Memory B cell (primary cell): ENCODE measurements at regions not wholly inside any gene's neighbourhood (a gene's known extent, or its start where the extent isn't known, plus 50 kb on each side); places are given as distances from the start of the nearest gene placed in this dataset.

Experiments
- ATAC-seq: fragments of 150-1000 bp; cut with Tn5 transposase; 2 replicates; pipeline ENCODE4 v1.10.0; 2021; ENCODE audit warnings: low read depth, mild to moderate bottlenecking, moderate library complexity
- DNase-seq, 2 donors: peaks; one replicate each; pipeline ENCODE4 v3.0.0; 2022; ENCODE audit warnings: low spot score in 2 of 2
- H3K27ac Mint-ChIP-seq: one replicate; pipeline ENCODE4 v1.8.0; 2022; ENCODE audit warnings: mild to moderate bottlenecking, moderate library complexity, mixed read lengths
- H3K27me3 Mint-ChIP-seq: one replicate; pipeline ENCODE4 v1.8.0; 2022; ENCODE audit warnings: mixed read lengths
- H3K36me3 Mint-ChIP-seq: one replicate; pipeline ENCODE4 v1.8.0; 2022; ENCODE audit warnings: mild to moderate bottlenecking, mixed read lengths
- H3K4me1 Mint-ChIP-seq: one replicate; pipeline ENCODE4 v1.8.0; 2022; ENCODE audit warnings: mixed read lengths
- H3K4me3 Mint-ChIP-seq: one replicate; pipeline ENCODE4 v1.8.0; 2022; ENCODE audit warnings: mild to moderate bottlenecking, moderate library complexity, mixed read lengths
- H3K9me3 Mint-ChIP-seq: one replicate; pipeline ENCODE4 v1.8.0; 2022; ENCODE audit warnings: mixed read lengths

DNA sequence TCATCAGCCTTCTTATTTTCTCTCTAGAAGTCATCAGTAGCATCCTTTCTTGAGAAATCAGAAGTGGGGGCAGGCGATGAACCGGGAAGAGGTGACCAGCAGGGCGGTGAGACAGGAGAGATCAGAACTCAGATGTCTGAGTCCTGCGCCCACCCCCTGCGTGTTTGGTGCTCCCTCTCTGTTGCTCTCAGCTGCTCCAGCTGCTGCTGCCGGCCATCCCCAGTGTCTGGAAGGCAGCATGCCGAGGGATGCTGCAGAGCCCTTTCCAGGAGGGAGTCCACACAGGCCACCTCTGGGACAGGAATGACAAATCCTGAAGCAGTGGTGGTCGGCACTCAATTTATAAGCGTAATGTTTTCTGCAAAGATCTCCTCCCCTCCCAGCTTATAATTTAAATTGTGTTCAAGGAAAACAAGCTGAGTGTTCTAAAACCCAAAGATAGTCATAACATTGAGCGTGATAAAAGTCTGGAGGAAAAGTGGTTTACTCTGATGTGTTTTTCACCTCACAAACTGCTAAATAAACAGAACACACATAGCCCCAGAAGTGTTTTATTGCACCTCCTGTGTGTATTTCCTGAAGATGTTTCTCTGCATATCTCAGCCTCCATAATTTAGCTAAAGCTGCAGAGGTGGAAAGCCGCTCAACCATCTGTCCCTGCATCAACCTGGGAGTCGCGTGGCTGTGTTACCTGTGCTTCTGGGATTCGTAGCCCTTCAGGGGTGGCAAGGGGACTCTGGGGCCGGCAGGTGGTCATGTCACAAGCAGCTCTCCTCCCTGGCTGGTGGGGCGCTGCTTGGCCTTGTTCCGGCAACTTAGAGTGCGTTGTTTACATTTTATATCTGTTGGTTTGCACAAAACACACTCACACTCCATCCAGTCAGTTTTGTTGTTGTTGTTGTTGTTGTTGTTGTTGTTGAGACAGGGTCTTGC, 191.2 kb downstream of the USP12 start:
- no peaks in the 10 kb centered on the region for H3K9me3 Mint-ChIP-seq
- H3K36me3 Mint-ChIP-seq = no peaks in the 10 kb centered on the region
- H3K27me3 Mint-ChIP-seq = peaks cover 6% of the 10 kb centered on the region
- DNase-seq (no peak), ATAC-seq (no peak)
- no peak overlapping the region for H3K27ac Mint-ChIP-seq
- no peak overlapping the region for H3K4me3 Mint-ChIP-seq
- peaks cover 2% of the 10 kb centered on the region for H3K4me1 Mint-ChIP-seq

DNA sequence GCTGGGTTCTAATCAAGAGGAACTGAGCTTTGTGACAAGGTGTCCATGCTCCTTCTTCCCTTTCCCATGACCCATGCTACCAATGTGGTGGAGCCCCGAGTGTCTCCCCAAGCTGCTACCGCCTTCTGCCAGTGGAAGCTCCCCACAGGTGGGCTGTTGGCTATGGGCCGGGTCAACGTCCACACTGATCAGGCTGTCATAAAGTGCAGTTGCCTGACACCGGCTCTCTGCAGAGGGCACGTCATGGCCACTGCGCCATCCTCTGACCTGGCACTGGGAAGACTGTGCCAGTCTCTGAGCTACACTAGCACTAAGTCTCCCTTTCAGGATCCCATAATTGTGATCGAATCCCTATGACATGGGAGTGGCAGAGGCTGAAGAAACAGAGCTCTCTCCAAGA, 192.3 kb downstream of the USP12 start:
- Mint-ChIP-seq H3K27me3 (peaks cover 6% of the 10 kb centered on the region), H3K4me3 (no peak overlapping the region), H3K4me1 (no peaks in the 10 kb centered on the region), H3K36me3 (no peaks in the 10 kb centered on the region), H3K27ac (no peak overlapping the region), H3K9me3 (no peaks in the 10 kb centered on the region)
- ATAC-seq (no peak), DNase-seq (no peak)

DNA sequence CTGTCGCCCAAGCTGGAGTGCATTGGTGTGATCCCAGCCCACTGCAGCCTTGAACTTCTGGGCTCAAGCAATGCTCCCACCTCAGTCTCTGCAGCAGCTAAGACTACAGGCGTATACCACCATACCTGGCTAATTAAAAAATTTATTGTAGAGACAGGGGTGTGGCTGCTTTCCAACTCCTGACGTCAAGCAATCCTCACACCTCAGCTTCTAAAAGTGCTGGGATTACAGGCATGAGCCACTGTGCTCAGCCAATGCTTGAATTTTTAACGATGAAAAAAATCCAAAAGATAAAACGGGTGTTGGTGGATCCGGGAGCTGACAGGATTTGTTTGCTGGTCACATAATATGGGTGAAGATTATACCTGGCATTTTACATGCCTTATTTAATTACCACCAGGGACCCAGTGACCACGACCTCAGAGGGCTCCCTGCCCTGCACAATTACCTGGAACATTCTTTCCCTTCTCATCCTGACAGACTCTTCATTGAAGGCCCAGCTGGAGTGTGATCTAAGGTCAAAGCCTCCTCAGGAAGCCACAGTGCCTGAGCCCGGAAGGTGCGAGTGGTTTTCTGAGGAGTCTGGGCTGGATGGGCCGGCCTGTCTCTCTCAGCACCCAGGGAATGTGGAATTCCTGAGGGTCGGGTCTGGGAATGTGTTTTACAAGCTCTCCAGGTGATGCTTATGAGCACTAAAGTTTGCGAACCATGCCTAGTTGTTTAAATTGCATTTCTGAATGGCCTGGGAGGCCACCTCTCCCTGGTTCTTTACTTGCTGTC, 193.3 kb downstream of the USP12 start:
- Mint-ChIP-seq H3K4me3 (no peak overlapping the region), H3K4me1 (peaks cover 2% of the 10 kb centered on the region)

DNA sequence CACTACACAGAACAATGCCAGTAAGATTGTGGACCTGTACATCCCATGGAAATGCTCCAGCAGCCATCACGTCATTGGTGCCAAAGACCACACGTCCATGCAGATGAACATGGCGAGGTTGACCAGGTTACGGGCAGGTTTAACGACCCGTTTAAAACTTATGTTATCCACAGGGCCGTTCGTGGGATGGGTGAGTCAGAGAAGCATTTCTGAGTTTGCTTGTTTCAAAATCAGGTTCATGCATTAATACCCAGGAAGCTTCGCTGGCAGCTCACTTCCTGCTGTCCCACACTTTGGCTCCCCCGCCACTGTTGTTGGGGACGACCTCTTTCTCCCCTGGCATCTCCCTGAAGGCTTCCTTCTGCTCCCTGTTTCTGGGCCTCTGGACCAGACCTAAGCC, 194.1 kb downstream of the USP12 start:
- Mint-ChIP-seq H3K9me3 (no peaks in the 10 kb centered on the region), H3K27me3 (peaks cover 8% of the 10 kb centered on the region), H3K36me3 (no peaks in the 10 kb centered on the region), H3K27ac (no peak overlapping the region), H3K4me3 (no peak overlapping the region), H3K4me1 (peaks cover 5% of the 10 kb centered on the region)
- ATAC-seq (no peak), DNase-seq (no peak)

More for the DNA sequence above, 193.3 kb downstream of the USP12 start:
- H3K27ac Mint-ChIP-seq = no peak overlapping the region
- H3K36me3 Mint-ChIP-seq = no peaks in the 10 kb centered on the region
- no peak for ATAC-seq
- no peaks in the 10 kb centered on the region for H3K9me3 Mint-ChIP-seq
- DNase-seq = no peak
- H3K27me3 Mint-ChIP-seq = peaks cover 5% of the 10 kb centered on the region

DNA sequence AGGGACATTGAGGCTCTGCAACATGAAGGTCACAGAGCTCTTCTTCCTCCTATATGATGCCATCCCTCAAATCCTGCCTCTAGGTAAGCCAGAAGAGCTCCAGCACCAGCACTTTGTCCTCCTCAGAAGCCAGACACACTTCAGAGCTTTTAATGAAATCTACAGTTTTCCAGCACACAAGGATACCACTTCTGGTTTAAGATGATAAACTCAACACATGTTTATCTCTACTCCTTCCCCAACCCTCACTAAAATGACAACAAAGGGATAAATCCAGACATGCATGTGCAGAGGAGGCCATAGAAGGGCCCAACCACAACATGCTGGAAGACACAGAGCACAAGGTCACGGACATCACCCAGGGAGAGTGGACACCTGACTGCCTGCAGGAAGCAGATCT, 195.3 kb downstream of the USP12 start:
- Mint-ChIP-seq H3K4me1 (peaks cover 11% of the 10 kb centered on the region), H3K27ac (no peak overlapping the region), H3K9me3 (no peaks in the 10 kb centered on the region), H3K36me3 (no peaks in the 10 kb centered on the region), H3K27me3 (peaks cover 8% of the 10 kb centered on the region), H3K4me3 (no peak overlapping the region)
- no peak for ATAC-seq
- no peak for DNase-seq

DNA sequence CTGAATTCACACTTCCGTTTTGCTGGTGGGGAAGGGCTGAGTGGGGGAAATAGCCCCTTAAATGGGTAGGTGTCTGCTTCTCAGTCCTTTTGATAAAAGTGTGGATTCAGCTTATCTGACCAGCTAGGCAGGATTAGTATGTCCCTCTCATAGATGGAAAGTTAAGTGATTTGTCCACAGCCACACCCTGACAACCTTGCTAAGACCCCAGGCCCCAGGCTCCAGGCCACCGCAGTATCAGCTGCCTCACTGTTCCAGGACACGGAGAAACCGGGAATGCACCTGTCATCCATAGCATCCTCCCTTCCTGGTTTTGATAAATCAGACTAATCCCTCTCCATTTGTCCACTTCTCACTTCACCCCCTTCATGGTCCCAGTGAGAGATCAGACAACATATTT, 197.7 kb downstream of the USP12 start:
- DNase-seq = no peak
- Mint-ChIP-seq H3K4me3 (no peak overlapping the region), H3K4me1 (peaks cover 11% of the 10 kb centered on the region), H3K9me3 (no peaks in the 10 kb centered on the region), H3K27me3 (peaks cover 7% of the 10 kb centered on the region), H3K27ac (no peak overlapping the region), H3K36me3 (no peaks in the 10 kb centered on the region)
- no peak for ATAC-seq

DNA sequence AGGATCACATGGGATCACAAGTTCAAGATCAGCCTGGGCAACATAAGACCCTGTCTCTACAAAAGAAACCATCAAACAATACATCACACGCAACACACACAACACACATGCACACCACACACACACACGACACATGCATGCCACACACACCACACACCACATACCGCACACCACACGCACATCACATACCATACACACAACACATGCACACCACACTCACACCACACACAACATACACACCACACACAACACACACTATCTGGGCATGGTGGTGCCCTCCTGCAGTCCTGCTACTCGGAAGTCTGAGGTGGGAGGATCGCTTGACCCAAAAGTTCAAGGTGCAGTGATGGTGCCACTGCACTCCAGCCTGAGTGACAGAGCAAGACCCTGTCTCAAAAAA, 198.3 kb downstream of the USP12 start:
- Mint-ChIP-seq H3K27me3 (peaks cover 7% of the 10 kb centered on the region), H3K27ac (no peak overlapping the region), H3K4me3 (no peak overlapping the region), H3K4me1 (peaks cover 11% of the 10 kb centered on the region), H3K36me3 (no peaks in the 10 kb centered on the region), H3K9me3 (no peaks in the 10 kb centered on the region)
- DNase-seq (no peak), ATAC-seq (no peak)

DNA sequence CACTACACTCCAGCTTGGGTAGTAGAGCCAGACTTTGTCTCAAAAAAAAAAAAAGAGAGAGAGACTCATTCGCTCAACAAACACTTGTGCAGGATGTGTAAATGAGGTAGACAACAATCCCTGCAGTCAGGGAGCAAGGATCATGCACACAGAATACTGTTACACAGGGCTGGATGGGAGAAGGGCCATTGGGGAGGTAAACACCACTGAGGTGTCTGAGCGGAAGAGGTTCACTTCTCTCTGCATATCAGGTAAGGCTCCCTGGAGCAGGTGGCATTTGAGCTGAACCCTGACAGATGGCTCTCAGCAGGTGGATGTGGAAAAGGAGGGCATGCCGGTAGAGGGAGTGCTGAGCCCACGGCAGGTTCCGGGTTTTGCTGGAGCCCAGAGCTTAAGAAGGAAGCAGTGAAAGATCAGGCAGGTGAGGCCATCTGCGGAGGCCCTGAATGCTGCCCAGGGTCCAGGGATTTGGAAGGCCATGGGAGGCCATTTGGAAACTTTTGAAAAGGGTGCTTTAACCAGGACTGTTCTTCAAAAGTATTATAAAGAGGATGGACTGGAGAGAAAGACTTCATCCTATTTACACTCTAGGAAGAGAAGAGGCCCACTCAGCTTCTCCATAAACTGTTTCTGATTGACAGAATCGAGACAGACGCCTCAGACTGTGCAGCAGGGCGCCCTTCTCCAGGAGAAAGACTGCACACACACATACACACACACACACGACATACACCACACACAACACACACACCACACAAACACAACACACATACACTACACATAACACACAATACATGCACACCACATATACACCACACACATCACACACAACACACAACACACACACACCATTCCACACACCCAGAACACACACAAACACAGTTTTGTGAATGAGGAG, 199.4 kb downstream of the USP12 start:
- DNase-seq = peak; percentile 3 to 14
- no peaks in the 10 kb centered on the region for H3K9me3 Mint-ChIP-seq
- peaks cover 11% of the 10 kb centered on the region for H3K4me1 Mint-ChIP-seq
- H3K27me3 Mint-ChIP-seq = peaks cover 9% of the 10 kb centered on the region
- H3K27ac Mint-ChIP-seq = no peak overlapping the region
- H3K36me3 Mint-ChIP-seq = no peaks in the 10 kb centered on the region
- ATAC-seq = peak; percentile 74
- H3K4me3 Mint-ChIP-seq = no peak overlapping the region

DNA sequence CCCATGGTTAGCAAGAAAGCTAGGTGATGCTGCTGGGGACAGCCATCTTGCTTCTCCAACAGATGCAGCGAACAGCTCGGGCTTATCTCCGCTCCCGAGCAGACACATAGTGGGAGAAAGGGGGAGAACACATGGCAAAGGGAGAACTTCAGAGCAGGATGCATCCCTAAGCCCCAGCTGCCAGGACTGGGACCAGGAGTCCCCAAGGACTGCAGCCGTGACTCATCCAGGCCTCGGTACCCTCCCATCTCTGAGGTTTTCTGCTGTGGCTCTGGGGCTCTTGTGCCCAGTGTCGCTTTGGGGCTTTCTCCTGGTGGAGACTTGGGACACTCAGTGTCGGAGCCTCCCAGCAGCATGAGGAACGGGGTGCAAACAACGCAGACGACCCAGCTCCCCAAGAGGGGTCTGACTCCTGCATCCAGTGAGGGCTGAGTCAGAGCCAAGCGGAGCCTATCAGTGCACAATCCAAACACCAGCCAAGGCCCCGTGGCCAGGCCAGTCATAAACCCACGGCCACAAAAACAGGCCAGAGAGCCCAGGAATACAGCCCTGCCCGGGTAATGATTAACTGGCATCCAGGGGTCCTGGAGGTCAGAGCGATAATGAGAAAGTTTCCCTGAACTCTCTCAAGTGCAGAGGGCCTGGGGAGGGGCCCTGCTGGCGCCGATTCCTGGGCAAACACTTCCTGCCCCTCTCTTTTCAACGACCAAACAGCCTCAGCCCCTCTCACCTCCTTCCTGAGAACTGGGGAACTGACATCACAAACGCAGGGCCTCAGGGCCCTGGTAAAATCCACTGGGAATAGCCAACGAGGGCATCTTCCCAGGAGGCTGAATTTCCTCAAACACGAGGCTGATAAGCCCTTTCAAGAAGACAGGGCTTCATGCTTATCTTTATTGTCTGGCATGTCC, 202.9 kb downstream of the USP12 start:
- no peak for ATAC-seq
- H3K27ac Mint-ChIP-seq = no peak overlapping the region
- H3K27me3 Mint-ChIP-seq = peaks cover 8% of the 10 kb centered on the region
- H3K4me3 Mint-ChIP-seq = no peak overlapping the region
- no peaks in the 10 kb centered on the region for H3K36me3 Mint-ChIP-seq
- H3K4me1 Mint-ChIP-seq = peaks cover 18% of the 10 kb centered on the region
- no peak for DNase-seq
- H3K9me3 Mint-ChIP-seq = no peaks in the 10 kb centered on the region

DNA sequence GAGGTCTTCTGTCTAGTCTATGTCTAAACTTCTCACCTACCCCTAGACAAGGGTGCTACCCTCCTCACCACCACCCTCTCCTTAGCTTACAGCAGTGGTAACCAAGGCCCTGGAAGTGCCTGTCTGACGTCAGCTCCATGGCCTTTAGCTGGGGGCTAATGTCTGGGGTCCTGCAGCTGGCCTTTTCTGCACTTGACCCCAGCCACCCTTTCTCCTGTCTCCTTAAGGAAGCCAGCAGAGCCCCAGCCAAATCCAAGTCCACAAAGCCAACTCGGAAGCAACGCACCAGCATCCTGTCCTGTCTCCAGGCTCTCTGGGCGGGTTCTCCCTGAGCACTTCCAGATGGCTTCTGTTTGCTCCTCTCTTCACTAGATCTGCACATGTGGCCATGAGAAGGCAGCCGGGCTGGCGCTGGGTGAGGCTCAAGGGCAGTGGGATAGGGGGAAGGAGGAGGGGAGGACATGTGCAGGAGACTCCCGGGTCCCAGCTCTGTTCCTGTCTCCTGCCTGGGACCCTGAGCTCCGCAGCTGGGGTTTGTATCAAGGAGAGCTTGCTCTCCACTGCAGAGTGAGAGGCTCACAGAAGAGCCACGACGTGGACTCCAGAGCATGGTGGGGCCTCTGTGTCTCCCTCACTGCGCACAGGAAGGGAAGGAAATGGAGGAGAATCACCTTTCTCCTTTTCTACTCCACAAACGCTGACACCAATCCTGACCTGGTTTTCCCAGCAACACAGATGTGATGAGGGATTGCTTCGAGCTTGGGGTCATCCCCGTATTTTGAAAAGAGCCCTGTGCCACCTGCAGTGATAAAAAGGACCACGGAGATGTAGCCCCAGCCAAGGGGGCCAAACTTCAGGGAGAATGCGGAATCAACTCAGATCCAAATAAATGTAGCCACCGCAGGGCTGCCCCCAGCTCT, 204.2 kb downstream of the USP12 start:
- Mint-ChIP-seq H3K4me1 (peaks cover 12% of the 10 kb centered on the region), H3K9me3 (no peaks in the 10 kb centered on the region), H3K4me3 (no peak overlapping the region), H3K27ac (no peak overlapping the region), H3K27me3 (peaks cover 6% of the 10 kb centered on the region), H3K36me3 (no peaks in the 10 kb centered on the region)
- DNase-seq (no peak), ATAC-seq (no peak)

DNA sequence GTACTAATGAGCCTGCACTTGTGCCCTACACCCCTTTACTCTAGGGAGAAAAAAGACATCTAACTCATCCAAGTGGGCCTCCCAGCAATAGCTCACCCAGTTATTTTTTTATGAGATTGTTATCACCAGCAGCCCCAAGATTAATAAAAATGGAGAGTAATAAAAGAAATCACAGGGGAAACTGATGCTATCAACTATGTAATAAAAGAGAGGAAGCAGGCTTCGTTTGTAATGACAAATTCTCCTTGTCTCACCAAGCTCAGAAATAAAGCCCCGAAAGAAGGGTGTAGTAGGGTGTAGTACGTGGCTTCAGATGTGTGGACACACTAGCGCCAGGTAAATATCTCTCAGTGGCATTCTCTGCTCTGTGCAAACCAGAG, 204.9 kb downstream of the USP12 start:
- H3K36me3 Mint-ChIP-seq = no peaks in the 10 kb centered on the region
- H3K9me3 Mint-ChIP-seq = no peaks in the 10 kb centered on the region
- H3K4me3 Mint-ChIP-seq = no peak overlapping the region
- ATAC-seq = no peak
- H3K27me3 Mint-ChIP-seq = peaks cover 6% of the 10 kb centered on the region
- H3K4me1 Mint-ChIP-seq = peaks cover 7% of the 10 kb centered on the region
- H3K27ac Mint-ChIP-seq = no peak overlapping the region
- no peak for DNase-seq

DNA sequence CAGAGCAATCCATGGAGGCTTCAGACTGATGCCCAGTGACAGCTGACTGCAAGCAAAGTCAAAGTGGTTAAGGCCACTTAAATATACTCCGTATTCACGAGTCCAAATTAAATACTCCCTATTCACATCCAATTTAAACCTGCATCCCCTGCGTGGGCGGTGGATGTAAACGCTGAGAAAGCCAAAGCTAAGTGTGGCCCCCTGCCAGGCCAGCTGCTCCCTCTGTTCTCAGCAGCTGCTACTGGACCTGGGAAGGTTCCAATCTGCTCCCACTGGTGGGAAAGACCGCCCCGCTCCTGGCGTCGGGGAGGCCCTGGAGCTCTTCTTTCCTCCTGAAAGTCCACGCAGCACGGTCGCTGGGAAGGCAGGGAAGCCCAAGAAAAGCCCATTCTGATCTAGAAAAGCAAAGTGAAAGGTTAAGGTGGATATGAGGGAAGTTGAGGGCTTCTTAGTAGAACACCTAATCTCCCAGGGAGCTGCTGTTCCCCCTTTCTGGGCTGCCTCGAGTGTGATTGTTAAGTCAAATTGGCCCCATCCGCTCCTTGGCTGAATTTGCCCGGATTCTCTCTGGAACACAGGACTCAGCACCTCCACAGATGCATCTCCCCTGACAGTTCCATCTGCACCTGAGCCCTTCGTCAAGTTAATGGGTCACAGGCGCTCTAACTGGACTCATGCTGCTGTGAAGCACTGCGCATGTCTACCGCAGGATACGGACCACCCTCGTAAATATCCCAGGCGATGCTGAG, 205.5 kb downstream of the USP12 start:
- H3K27ac Mint-ChIP-seq = no peak overlapping the region
- ATAC-seq = no peak
- peaks cover 7% of the 10 kb centered on the region for H3K4me1 Mint-ChIP-seq
- no peaks in the 10 kb centered on the region for H3K36me3 Mint-ChIP-seq
- no peaks in the 10 kb centered on the region for H3K9me3 Mint-ChIP-seq
- peaks cover 6% of the 10 kb centered on the region for H3K27me3 Mint-ChIP-seq
- no peak overlapping the region for H3K4me3 Mint-ChIP-seq
- no peak for DNase-seq
